H1 (cell line): ENCODE measurements at regions not wholly inside any gene's neighbourhood (a gene's known extent, or its start where the extent isn't known, plus 50 kb on each side); places are given as distances from the start of the nearest gene placed in this dataset.

Experiments
- CEBPB ChIP-seq: IDR thresholded peaks from 2 replicates; pipeline ENCODE4 v1.6.1; 2012; ENCODE audit warnings: low read depth, low read length
- EZH2 ChIP-seq: fragments of 200-600 bp; sonication (generic); IDR thresholded peaks from 2 replicates; pipeline ENCODE4 v1.7.1; 2012; ENCODE audit warnings: low read depth, mild to moderate bottlenecking, moderate library complexity, low read length, inconsistent platforms; ENCODE audit not compliant: severe bottlenecking
- POLR2AphosphoS5 ChIP-seq: IDR thresholded peaks from 2 replicates; pipeline ENCODE4 v1.6.1; 2011; ENCODE audit warnings: low read depth, low read length
- SP4 ChIP-seq: IDR thresholded peaks from 2 replicates; pipeline ENCODE4 v1.6.1; 2012; ENCODE audit warnings: low read length, inconsistent platforms
- TAF1 ChIP-seq: IDR thresholded peaks from 2 replicates; pipeline ENCODE4 v1.6.1; 2011; ENCODE audit warnings: mild to moderate bottlenecking, low read depth, low read length
- TF ChIP-seq, protein P1 (sequence below), 3 experiments: IDR thresholded peaks; 1 replicate in 2 of 3; 2 replicates in 1 of 3; pipeline versions ENCODE4 v1.5.1 to v1.6.1; 2011; ENCODE audit warnings: low read length in 3 of 3, mild to moderate bottlenecking in 3 of 3, inconsistent platforms in 2 of 3, low read depth in 1 of 3, moderate library complexity in 1 of 3; ENCODE audit not compliant: insufficient read depth in 1 of 3; ENCODE audit errors: control extremely low read depth in 1 of 3
- TF ChIP-seq, protein P2 (sequence below): IDR thresholded peaks from 2 replicates; pipeline ENCODE4 v1.6.1; 2012; ENCODE audit warnings: inconsistent platforms

DNA sequence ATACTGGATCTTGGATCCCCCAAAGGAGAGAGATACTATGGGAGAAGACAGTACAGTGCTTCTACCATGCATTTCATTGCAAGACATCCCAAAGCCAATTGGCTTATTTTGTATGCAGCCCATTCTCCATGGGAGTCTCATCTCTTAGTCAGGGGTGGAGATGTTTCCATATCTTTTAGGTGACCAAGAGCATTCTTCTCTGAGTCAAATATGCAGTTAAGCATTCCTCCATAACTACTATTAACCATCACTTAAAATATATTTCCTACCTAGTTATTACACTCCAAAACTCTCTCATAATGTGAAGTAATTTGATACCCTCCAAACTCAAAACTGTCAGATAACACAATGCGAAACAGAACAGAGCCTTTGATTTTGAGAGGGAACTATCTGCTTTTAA is 542.6 kb downstream of the HDGFL1 start (continued):
- TF ChIP-seq EZH2 (no peak), CEBPB (no peak), SP4 (no peak), TAF1 (no peak), POLR2AphosphoS5 (no peak)
- TF ChIP-seq, protein P1, sequence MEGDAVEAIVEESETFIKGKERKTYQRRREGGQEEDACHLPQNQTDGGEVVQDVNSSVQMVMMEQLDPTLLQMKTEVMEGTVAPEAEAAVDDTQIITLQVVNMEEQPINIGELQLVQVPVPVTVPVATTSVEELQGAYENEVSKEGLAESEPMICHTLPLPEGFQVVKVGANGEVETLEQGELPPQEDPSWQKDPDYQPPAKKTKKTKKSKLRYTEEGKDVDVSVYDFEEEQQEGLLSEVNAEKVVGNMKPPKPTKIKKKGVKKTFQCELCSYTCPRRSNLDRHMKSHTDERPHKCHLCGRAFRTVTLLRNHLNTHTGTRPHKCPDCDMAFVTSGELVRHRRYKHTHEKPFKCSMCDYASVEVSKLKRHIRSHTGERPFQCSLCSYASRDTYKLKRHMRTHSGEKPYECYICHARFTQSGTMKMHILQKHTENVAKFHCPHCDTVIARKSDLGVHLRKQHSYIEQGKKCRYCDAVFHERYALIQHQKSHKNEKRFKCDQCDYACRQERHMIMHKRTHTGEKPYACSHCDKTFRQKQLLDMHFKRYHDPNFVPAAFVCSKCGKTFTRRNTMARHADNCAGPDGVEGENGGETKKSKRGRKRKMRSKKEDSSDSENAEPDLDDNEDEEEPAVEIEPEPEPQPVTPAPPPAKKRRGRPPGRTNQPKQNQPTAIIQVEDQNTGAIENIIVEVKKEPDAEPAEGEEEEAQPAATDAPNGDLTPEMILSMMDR (IDR thresholded peaks at IDR 0.05; ENCODE audit: control extremely low read depth in 1 of 3, insufficient read depth in 1 of 3, low read depth in 1 of 3, low read length in 3 of 3), result no peak
- TF ChIP-seq, protein P2, sequence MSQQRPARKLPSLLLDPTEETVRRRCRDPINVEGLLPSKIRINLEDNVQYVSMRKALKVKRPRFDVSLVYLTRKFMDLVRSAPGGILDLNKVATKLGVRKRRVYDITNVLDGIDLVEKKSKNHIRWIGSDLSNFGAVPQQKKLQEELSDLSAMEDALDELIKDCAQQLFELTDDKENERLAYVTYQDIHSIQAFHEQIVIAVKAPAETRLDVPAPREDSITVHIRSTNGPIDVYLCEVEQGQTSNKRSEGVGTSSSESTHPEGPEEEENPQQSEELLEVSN, result no peak
